ENCODE measurements at regions not wholly inside any gene's neighbourhood (a gene's known extent, or its start where the extent isn't known, plus 50 kb on each side); places are given as distances from the start of the nearest gene placed in this dataset.

GRCh38 chr2:807300-807699 lies 130.1 kb upstream of the TMEM18 start:
- TF ChIP-seq, protein P1, sequence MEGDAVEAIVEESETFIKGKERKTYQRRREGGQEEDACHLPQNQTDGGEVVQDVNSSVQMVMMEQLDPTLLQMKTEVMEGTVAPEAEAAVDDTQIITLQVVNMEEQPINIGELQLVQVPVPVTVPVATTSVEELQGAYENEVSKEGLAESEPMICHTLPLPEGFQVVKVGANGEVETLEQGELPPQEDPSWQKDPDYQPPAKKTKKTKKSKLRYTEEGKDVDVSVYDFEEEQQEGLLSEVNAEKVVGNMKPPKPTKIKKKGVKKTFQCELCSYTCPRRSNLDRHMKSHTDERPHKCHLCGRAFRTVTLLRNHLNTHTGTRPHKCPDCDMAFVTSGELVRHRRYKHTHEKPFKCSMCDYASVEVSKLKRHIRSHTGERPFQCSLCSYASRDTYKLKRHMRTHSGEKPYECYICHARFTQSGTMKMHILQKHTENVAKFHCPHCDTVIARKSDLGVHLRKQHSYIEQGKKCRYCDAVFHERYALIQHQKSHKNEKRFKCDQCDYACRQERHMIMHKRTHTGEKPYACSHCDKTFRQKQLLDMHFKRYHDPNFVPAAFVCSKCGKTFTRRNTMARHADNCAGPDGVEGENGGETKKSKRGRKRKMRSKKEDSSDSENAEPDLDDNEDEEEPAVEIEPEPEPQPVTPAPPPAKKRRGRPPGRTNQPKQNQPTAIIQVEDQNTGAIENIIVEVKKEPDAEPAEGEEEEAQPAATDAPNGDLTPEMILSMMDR (IDR thresholded peaks at IDR 0.05): no peak
- no peak for TF ChIP-seq EZH2 (IDR thresholded peaks at IDR 0.05; ENCODE audit: borderline replicate concordance, insufficient read depth, low read depth, low read length, poor library complexity, severe bottlenecking)
